AG09319 (cell line): ENCODE measurements at regions not wholly inside any gene's neighbourhood (a gene's known extent, or its start where the extent isn't known, plus 50 kb on each side); places are given as distances from the start of the nearest gene placed in this dataset.
A peak's percentile ranks its signal among the peaks of the same experiment; 100 is the strongest.

Source experiments
- DNase-seq: peaks from one replicate; pipeline ENCODE4 v3.0.0-alpha.2; 2010; ENCODE audit warnings: low read depth; ENCODE audit errors: extremely low read depth
- CTCF ChIP-seq: IDR thresholded peaks from 2 replicates; pipeline ENCODE4 v1.5.1; 2011; ENCODE audit warnings: low read depth, mild to moderate bottlenecking, inconsistent platforms, low read length, moderate library complexity

- no peak for TF ChIP-seq CTCF
- DNase-seq = no peak
Observed at GRCh38 chr7:20035279-20035875, 181.8 kb downstream of the MACC1 start.

- no peak for TF ChIP-seq CTCF
- peak; percentile 80 for DNase-seq
Observed at GRCh38 chr7:20033621-20034400, 183.4 kb downstream of the MACC1 start.

GRCh38 chr7:20032741-20033140, 184.4 kb downstream of the MACC1 start:
- TF ChIP-seq CTCF = no peak
- DNase-seq = no peak

- DNase-seq = peak; percentile 37
- no peak for TF ChIP-seq CTCF
Observed at GRCh38 chr7:20030915-20031362, 186.2 kb downstream of the MACC1 start.

- TF ChIP-seq CTCF = no peak
- DNase-seq = no peak
Observed at GRCh38 chr7:20030417-20030816, 186.8 kb downstream of the MACC1 start.

GRCh38 chr7:20026762-20027161, 190.4 kb downstream of the MACC1 start:
- no peak for DNase-seq
- TF ChIP-seq CTCF = no peak

- no peak for TF ChIP-seq CTCF
- DNase-seq = no peak
Observed at GRCh38 chr7:20021831-20022230, 195.4 kb downstream of the MACC1 start.
